GM12878 (cell line): ENCODE measurements at regions not wholly inside any gene's neighbourhood (a gene's known extent, or its start where the extent isn't known, plus 50 kb on each side); places are given as distances from the start of the nearest gene placed in this dataset.

ENCODE experiments used
- ATAC-seq: fragments of 200-7000 bp; cut with Tn5 transposase; 3 replicates; pipeline ENCODE4 v1.9.1; 2020; ENCODE audit warnings: mild to moderate bottlenecking, moderate library complexity
- BruUV-seq: library from RNA; stranded (reverse); fragments of 400-500 nt; replicated peaks from 2 replicates; lab custom pipeline; 2021; lab: Mats Ljungman, UMichigan
- CTCF ChIA-PET: fragments of 300-600 bp; sonication (Branson Sonifier 250); formaldehyde crosslinking; extraction: SDS; loops from one replicate; lab custom pipeline; 2021; ENCODE audit warnings: inconsistent platforms; lab: Yijun Ruan, JAX
- POLR2A ChIA-PET: fragments of 350-600 bp; formaldehyde crosslinking; extraction: SDS; loops from one replicate; lab custom pipeline; 2021; ENCODE audit warnings: inconsistent platforms; lab: Charles Lee
- RAD21 ChIA-PET: fragments of 300-600 bp; sonication (Branson Sonifier 250); formaldehyde crosslinking; loops from one replicate; lab custom pipeline; 2023; ENCODE audit warnings: antibody characterized with exemption; ENCODE audit not compliant: unreplicated experiment; lab: Charles Lee
- SMC1A ChIA-PET: fragments of 300-600 bp; sonication (Branson Sonifier 250); formaldehyde crosslinking; loops from one replicate; lab custom pipeline; 2023; ENCODE audit not compliant: unreplicated experiment, uncharacterized antibody; lab: Charles Lee
- DNase-seq: peaks from one replicate; pipeline ENCODE4 v3.0.0-alpha.2; 2011; ENCODE audit warnings: low read depth, low spot score
- FAIRE-seq: peaks from 3 replicates; lab custom pipeline; 2011; peaks lifted over from hg19 to GRCh38; lab: Jason Lieb, UNC
- H2AFZ ChIP-seq: 2 replicates; pipeline ENCODE4 v1.6.0; 2011; ENCODE audit warnings: low read depth, low read length, control low read depth; ENCODE audit not compliant: control insufficient read depth
- H3K27ac ChIP-seq: 2 replicates; pipeline ENCODE4 v1.5.1; 2011; ENCODE audit warnings: control low read depth; ENCODE audit not compliant: control insufficient read depth, insufficient read depth
- H3K27me3 ChIP-seq, 2 experiments: replicated peaks in 1 of 2; 2 replicates each; pipeline versions ENCODE4 v1.6.0 to v1.6.1; 2011; ENCODE audit warnings: low read length in 1 of 2; ENCODE audit not compliant: control insufficient read depth in 2 of 2, insufficient read depth in 2 of 2
- H3K36me3 ChIP-seq, 2 experiments: 2 replicates each; pipeline ENCODE4 v1.5.1; 2011; ENCODE audit warnings: low read length in 1 of 2; ENCODE audit not compliant: control insufficient read depth in 2 of 2, insufficient read depth in 2 of 2
- H3K4me1 ChIP-seq: 2 replicates; pipeline ENCODE4 v1.6.1; 2011; ENCODE audit warnings: mild to moderate bottlenecking, low read length, moderate library complexity, mixed read lengths; ENCODE audit not compliant: control insufficient read depth, insufficient read depth
- H3K4me2 ChIP-seq: 2 replicates; pipeline ENCODE4 v1.6.0; 2011; ENCODE audit warnings: control low read depth; ENCODE audit not compliant: control insufficient read depth, insufficient read depth
- H3K4me3 ChIP-seq: fragments of 200-600 bp; sonication (generic); 2 replicates; pipeline ENCODE4 v1.5.1; 2016
- H3K79me2 ChIP-seq: 2 replicates; pipeline ENCODE4 v1.6.0; 2011; ENCODE audit warnings: low read length; ENCODE audit not compliant: control insufficient read depth, insufficient read depth
- H3K9ac ChIP-seq: 2 replicates; pipeline ENCODE4 v1.8.0; 2011; ENCODE audit warnings: low read length, control low read depth, mixed read lengths; ENCODE audit not compliant: control insufficient read depth, insufficient read depth
- H3K9me3 ChIP-seq: replicated peaks from 3 replicates; pipeline ENCODE4 v1.5.1; 2011; ENCODE audit warnings: mild to moderate bottlenecking, low read length; ENCODE audit not compliant: control insufficient read depth, insufficient read depth
- H4K20me1 ChIP-seq: 2 replicates; pipeline ENCODE4 v1.6.0; 2011; ENCODE audit not compliant: control insufficient read depth, insufficient read depth
- ASH2L ChIP-seq: fragments of 300-600, 200-600 bp; sonication (generic); IDR thresholded peaks from 2 replicates; pipeline ENCODE4 v1.6.1; 2017; ENCODE audit warnings: low read depth, mild to moderate bottlenecking, borderline replicate concordance
- CBX3 ChIP-seq: fragments of 200-600 bp; sonication (generic); IDR thresholded peaks from 2 replicates; pipeline ENCODE4 v1.6.1; 2016; ENCODE audit warnings: low read depth, borderline replicate concordance
- CBX5 ChIP-seq: sonication (generic); IDR thresholded peaks from 2 replicates; pipeline ENCODE4 v1.6.1; 2016; ENCODE audit warnings: low read depth, moderate library complexity, mild to moderate bottlenecking, inconsistent platforms
- CEBPB ChIP-seq, 2 experiments: fragments of 150-350 bp in 1 of 2; IDR thresholded peaks; 2 replicates each; pipeline ENCODE4 v1.6.1; 2012 to 2014; ENCODE audit warnings: low read depth in 2 of 2, low read length in 2 of 2, borderline replicate concordance in 1 of 2, inconsistent platforms in 1 of 2
- CHD4 ChIP-seq: fragments of 200-600 bp; sonication (generic); IDR thresholded peaks from 2 replicates; pipeline ENCODE4 v1.6.1; 2016; ENCODE audit warnings: mild to moderate bottlenecking
- ETV6 ChIP-seq, 2 experiments: fragments of 450-650 bp in 1 of 2; IDR thresholded peaks in 1 of 2; conservative IDR thresholded peaks in 1 of 2; 2 replicates each; pipeline ENCODE4 v1.6.1; 2014; ENCODE audit warnings: antibody characterized with exemption in 1 of 2, borderline replicate concordance in 1 of 2, low read depth in 1 of 2, mild to moderate bottlenecking in 1 of 2, moderate library complexity in 1 of 2
- HDAC6 ChIP-seq: fragments of 200-600 bp; sonication (generic); IDR thresholded peaks from one replicate; pipeline ENCODE4 v1.8.0; 2017; ENCODE audit warnings: antibody characterized with exemption; ENCODE audit not compliant: unreplicated experiment
- HDGF ChIP-seq: fragments of 450-650 bp; IDR thresholded peaks from 2 replicates; pipeline ENCODE4 v1.6.1; 2016; ENCODE audit warnings: antibody characterized with exemption
- NBN ChIP-seq: fragments of 450-650 bp; IDR thresholded peaks from 2 replicates; pipeline ENCODE4 v1.6.1; 2016
- WGBS: methylation state at CpG from one replicate; pipeline ENCODE4 v1.1.6; 2016; ENCODE audit warnings: low lambda C conversion rate; ENCODE audit not compliant: insufficient replicate concordance, insufficient coverage; ENCODE audit errors: missing lambda C conversion rate; 5-methylcytosine and 5-hydroxymethylcytosine counted together
- in situ Hi-C: fragments of 300-500 bp; cut with MboI; formaldehyde crosslinking; loops from 9 replicates; pipeline ENCODE4 v1.14.3; 2018; ENCODE audit warnings: mixed read lengths
- intact Hi-C: fragments of 100-400 bp; cut with micrococcal nuclease; formaldehyde crosslinking; loops from one replicate; pipeline ENCODE4 v1.14.2; 2022; ENCODE audit not compliant: unreplicated experiment
- TF ChIP-seq, protein P1 (sequence below): fragments of 450-650 bp; IDR thresholded peaks from 2 replicates; pipeline ENCODE4 v1.6.1; 2017; ENCODE audit warnings: mild to moderate bottlenecking, moderate library complexity
- TF ChIP-seq, protein P2 (sequence below): IDR thresholded peaks from 2 replicates; pipeline ENCODE4 v1.6.1; 2012; ENCODE audit warnings: low read depth, low read length, improper control_type of control experiment

DNA sequence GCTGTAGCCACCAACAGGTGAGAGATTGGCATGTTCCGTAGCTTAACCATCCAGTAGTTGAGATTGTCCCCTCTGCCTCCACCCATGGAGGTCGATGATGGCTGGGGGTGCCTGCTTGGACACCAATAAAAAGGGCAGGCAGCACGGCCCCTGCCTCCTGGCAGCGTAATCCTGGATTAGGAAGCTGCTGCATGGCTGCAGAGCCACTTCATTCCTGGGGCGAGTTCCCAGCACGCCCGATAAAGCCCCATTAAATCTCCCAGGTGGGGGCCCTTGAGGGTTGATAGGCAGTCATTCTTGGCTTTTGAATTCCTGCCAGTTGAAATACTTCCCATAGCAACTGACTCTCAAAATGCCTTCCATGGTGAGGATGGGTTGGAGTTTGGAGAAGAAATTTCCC is 67.8 kb downstream of the PLXNA1 start (continued):
- TF ChIP-seq, protein P1, sequence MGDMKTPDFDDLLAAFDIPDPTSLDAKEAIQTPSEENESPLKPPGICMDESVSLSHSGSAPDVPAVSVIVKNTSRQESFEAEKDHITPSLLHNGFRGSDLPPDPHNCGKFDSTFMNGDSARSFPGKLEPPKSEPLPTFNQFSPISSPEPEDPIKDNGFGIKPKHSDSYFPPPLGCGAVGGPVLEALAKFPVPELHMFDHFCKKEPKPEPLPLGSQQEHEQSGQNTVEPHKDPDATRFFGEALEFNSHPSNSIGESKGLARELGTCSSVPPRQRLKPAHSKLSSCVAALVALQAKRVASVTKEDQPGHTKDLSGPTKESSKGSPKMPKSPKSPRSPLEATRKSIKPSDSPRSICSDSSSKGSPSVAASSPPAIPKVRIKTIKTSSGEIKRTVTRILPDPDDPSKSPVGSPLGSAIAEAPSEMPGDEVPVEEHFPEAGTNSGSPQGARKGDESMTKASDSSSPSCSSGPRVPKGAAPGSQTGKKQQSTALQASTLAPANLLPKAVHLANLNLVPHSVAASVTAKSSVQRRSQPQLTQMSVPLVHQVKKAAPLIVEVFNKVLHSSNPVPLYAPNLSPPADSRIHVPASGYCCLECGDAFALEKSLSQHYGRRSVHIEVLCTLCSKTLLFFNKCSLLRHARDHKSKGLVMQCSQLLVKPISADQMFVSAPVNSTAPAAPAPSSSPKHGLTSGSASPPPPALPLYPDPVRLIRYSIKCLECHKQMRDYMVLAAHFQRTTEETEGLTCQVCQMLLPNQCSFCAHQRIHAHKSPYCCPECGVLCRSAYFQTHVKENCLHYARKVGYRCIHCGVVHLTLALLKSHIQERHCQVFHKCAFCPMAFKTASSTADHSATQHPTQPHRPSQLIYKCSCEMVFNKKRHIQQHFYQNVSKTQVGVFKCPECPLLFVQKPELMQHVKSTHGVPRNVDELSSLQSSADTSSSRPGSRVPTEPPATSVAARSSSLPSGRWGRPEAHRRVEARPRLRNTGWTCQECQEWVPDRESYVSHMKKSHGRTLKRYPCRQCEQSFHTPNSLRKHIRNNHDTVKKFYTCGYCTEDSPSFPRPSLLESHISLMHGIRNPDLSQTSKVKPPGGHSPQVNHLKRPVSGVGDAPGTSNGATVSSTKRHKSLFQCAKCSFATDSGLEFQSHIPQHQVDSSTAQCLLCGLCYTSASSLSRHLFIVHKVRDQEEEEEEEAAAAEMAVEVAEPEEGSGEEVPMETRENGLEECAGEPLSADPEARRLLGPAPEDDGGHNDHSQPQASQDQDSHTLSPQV, result no peak
- TF ChIP-seq HDAC6, result no peak
- TF ChIP-seq, all 136 proteins: peak for 0

DNA sequence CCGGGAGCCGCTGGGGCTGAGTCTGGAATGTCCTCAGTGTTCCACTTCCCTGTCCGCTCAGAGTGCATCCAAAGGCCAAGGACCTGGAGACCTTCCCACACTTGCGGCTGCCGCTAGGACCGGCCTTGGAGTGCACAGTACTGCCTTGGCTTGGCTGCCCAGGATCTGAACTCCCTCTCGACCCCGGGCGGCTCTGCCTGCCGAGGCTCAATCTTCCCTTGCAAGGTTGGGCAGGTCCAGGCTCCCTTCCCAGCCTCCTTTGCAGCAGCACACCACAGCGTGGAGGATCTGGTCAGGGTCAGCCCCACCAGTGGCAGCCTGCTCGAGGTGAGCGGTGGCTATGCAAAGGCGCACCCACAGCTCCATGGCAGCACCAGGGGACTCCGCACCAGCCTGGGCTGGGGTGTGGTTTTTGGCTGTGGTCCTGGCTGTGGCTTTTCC is 69.2 kb downstream of the PLXNA1 start:
- no peak overlapping the region for H3K4me3 ChIP-seq
- H3K27me3 ChIP-seq, result no peaks in the 10 kb centered on the region
- 49% methylated on average over 14 of the region's 15 CpGs for WGBS
- no peak overlapping the region for H3K9ac ChIP-seq
- ChIA-PET POLR2A (no interaction called here), SMC1A (no interaction called here), CTCF (no interaction called here), RAD21 (no interaction called here)
- in situ Hi-C loops (no loop called here), intact Hi-C loops (no loop called here)
- ATAC-seq (no peak), DNase-seq (no peak), FAIRE-seq (no peak)
- H4K20me1 ChIP-seq, result no peaks in the 10 kb centered on the region
- H3K79me2 ChIP-seq, result no peaks in the 10 kb centered on the region
- no TSS peak for BruUV-seq
- no peak overlapping the region for H2AFZ ChIP-seq
- peaks cover 4% of the 10 kb centered on the region; the same call in 2 of the 3 replicates for H3K9me3 ChIP-seq
- no peak for TF ChIP-seq HDGF
- TF ChIP-seq CEBPB (IDR thresholded peaks at IDR 0.05; ENCODE audit: borderline replicate concordance in 1 of 2, low read depth in 2 of 2, low read length in 2 of 2), result no peak
- TF ChIP-seq CBX5, result no peak
- TF ChIP-seq NBN, result no peak
- TF ChIP-seq, protein P2, sequence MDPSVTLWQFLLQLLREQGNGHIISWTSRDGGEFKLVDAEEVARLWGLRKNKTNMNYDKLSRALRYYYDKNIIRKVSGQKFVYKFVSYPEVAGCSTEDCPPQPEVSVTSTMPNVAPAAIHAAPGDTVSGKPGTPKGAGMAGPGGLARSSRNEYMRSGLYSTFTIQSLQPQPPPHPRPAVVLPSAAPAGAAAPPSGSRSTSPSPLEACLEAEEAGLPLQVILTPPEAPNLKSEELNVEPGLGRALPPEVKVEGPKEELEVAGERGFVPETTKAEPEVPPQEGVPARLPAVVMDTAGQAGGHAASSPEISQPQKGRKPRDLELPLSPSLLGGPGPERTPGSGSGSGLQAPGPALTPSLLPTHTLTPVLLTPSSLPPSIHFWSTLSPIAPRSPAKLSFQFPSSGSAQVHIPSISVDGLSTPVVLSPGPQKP, result no peak
- TF ChIP-seq CBX3, result no peak
- no peak for TF ChIP-seq ETV6 (conservative IDR thresholded peaks at IDR 0.05 in 1 of 2, IDR thresholded peaks at IDR 0.05 in 1 of 2; ENCODE audit: borderline replicate concordance in 1 of 2, low read depth in 1 of 2)
- TF ChIP-seq ASH2L, result no peak
- TF ChIP-seq CHD4, result no peak
- H3K36me3 ChIP-seq, result no peaks in the 10 kb centered on the region
- H3K4me2 ChIP-seq, result no peak overlapping the region
- H3K27ac ChIP-seq, result no peak overlapping the region
- H3K4me1 ChIP-seq, result no peaks in the 10 kb centered on the region
